HG02642 (cell line): ENCODE measurements at regions not wholly inside any gene's neighbourhood (a gene's known extent, or its start where the extent isn't known, plus 50 kb on each side); places are given as distances from the start of the nearest gene placed in this dataset.
"Not testable (repeated sequence)": the region's sequence is repeated elsewhere in the genome, so short reads cannot be mapped to it uniquely, and the experiment has no call there.

ENCODE experiments used
- ATAC-seq: cut with Tn5 transposase; IDR thresholded peaks from one replicate; pipeline ENCODE4 v1.9.1; 2021; ENCODE audit warnings: mild to moderate bottlenecking; ENCODE audit not compliant: unreplicated experiment, poor library complexity

- no peak for ATAC-seq
Measured at GRCh38 chr12:73180734-73181133, 908.6 kb downstream of the TRHDE start.

GRCh38 chr12:73181244-73181643 lies 909.1 kb downstream of the TRHDE start:
- ATAC-seq = no peak

- no peak for ATAC-seq
Measured at GRCh38 chr12:73185403-73185802, 913.2 kb downstream of the TRHDE start.

- ATAC-seq = no peak
Measured at GRCh38 chr12:73186272-73186671, 914.1 kb downstream of the TRHDE start.

- ATAC-seq = no peak
Measured at GRCh38 chr12:73187765-73188164, 915.6 kb downstream of the TRHDE start.

- no peak for ATAC-seq
Measured at GRCh38 chr12:73210548-73211204, 938.5 kb downstream of the TRHDE start.

GRCh38 chr12:73220951-73221350 lies 948.8 kb downstream of the TRHDE start:
- no peak for ATAC-seq

- no peak for ATAC-seq
Measured at GRCh38 chr12:73221398-73221797, 949.2 kb downstream of the TRHDE start.

GRCh38 chr12:73221836-73222235 lies 949.7 kb downstream of the TRHDE start:
- ATAC-seq = no peak

- ATAC-seq = no peak
Measured at GRCh38 chr12:73225371-73225937, 953.3 kb downstream of the TRHDE start.

GRCh38 chr12:73225941-73226340 lies 953.8 kb downstream of the TRHDE start:
- no peak for ATAC-seq

GRCh38 chr12:73226593-73226992 lies 954.4 kb downstream of the TRHDE start:
- no peak for ATAC-seq

GRCh38 chr12:73228828-73229227 lies 956.7 kb downstream of the TRHDE start:
- ATAC-seq = not testable (repeated sequence)

GRCh38 chr12:73235387-73235786 lies 963.2 kb downstream of the TRHDE start:
- ATAC-seq = no peak

GRCh38 chr12:73240110-73240509 lies 967.9 kb downstream of the TRHDE start:
- ATAC-seq = no peak

- ATAC-seq = no peak
Measured at GRCh38 chr12:73262788-73263381, 990.7 kb downstream of the TRHDE start.

- ATAC-seq = no peak
Measured at GRCh38 chr12:73266206-73266605, 994.0 kb downstream of the TRHDE start.

GRCh38 chr12:73274976-73275375 lies 1002.8 kb downstream of the TRHDE start:
- no peak for ATAC-seq

- no peak for ATAC-seq
Measured at GRCh38 chr12:73277971-73278370, 1005.8 kb downstream of the TRHDE start.

- ATAC-seq = no peak
Measured at GRCh38 chr12:73301530-73301929, 1029.4 kb downstream of the TRHDE start.

GRCh38 chr12:73307260-73307659 lies 1035.1 kb downstream of the TRHDE start:
- ATAC-seq = no peak

GRCh38 chr12:73308079-73308478 lies 1035.9 kb downstream of the TRHDE start:
- no peak for ATAC-seq
